ENCODE measurements at regions not wholly inside any gene's neighbourhood (a gene's known extent, or its start where the extent isn't known, plus 50 kb on each side); places are given as distances from the start of the nearest gene placed in this dataset.

DNA sequence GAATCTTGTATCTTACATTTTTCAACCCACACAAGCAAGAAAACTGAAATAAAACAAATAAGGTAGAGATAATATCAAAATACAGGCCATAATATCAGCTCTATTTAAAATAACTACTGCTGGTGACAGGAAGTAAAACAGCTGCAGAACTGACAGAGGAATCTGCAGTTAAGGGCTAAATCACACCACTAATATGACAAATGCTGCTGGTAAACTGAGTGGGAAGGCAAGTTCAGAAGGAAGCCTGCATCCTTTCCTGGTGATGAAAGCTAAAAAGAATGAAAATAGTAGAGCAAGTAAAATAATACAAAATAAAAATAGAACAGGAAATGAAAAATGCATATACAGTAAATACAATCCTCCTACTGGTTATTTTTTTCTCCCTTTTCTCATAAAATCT, 1293.7 kb upstream of the C9orf72 start:
- no peak for DNase-seq

DNA sequence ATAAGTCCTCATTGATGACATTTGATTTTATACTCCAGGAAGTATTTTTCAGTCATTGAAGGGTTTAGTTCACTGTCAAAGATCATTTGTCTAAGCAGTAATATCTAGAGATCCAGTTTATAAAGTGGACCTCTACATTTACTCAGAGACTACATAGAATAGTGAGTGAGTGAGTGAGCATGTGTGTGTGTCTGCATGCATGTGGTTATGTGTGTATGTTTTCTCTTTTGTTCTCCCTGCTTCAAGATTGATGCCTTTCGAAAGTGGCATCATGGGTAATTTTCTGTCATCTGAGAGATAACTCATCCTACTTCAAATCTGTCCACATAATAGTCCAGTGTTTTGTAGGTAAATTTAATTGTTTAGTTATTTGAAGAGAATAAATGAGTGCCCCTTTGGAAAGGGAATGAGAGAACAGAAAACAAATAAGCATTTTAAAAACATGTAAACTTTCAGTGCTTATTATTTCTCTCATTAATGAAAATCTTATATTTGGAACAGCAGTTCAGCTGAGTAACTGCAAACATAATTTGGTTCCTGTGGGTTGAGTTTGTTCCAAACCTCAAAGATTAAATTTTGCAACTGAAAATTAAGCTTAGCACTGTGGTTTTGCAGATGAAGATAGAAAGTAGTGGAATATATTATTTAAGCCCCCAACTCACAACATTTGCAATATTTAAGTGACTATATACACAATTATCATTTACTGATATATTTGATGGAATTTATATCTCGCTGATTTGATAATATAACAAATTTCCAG, 1295.1 kb upstream of the C9orf72 start:
- DNase-seq: no peak

DNA sequence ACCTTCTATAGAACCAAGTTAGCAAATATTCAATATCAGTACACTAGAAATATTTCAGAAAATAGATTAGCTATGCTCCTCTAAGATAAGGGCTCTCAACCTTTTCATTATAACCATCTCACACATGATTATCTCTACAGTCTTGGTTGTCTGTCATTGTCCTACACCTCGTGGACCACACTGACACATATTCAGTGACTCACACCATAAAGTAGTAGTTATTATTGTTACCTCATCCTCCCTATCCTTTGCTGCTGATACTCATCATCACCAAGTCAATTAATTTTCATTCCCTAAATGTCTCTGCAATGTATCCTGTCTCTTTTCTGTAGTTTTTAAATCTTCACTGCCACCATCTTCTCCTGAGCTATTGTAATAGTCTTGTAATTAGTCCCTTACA, 1309.2 kb upstream of the C9orf72 start:
- DNase-seq: no peak

DNA sequence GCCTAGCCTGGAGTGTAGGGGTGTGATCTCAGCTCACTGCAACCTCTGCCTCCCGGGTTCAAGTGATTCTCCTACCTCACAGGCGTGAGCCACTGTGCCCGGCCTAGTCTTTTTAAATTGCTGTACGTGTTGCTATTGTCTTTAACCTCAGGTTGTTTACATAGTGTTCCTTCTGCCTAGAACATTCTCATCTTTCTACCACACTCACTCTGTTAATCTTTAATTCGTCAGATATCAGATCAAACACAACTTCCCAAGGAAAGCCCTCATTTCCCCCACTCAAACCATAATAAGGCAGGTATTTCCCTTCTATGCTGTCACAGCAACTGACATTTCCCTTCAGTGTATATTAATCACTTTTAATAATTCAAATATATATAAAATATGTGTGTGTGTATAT, 1310.0 kb upstream of the C9orf72 start:
- DNase-seq: no peak

DNA sequence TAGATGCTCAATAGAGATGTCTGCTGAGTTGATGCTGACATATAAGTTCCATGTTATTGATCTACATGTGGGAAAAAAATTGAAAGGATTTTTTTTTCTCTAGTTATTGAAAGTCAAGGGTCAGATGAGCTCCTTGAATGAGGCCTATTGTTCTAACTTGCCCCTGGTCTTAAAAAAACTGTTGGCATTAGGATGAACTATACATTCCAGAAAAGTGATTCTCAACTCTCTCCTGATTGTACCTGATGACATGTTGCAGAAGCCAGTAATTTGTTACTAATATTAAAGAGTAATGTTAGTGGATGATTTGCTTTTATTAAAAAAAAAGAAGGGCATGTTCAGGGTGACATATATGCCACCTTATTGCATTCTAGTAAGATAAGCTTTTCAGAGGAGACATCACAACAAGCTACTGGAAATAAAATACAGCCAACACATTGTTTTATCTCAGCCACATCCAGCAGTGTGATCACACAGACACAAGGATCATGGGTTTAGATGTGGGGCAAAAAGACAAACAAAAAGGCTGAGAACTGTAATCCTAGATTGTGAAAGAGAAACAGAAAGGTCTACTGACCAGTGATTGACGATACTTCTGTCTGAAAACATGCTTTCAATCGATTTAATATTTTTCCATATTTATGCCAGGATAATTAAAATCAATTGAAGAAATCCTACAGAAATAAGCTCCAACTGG, 1314.1 kb upstream of the C9orf72 start:
- DNase-seq: no peak

DNA sequence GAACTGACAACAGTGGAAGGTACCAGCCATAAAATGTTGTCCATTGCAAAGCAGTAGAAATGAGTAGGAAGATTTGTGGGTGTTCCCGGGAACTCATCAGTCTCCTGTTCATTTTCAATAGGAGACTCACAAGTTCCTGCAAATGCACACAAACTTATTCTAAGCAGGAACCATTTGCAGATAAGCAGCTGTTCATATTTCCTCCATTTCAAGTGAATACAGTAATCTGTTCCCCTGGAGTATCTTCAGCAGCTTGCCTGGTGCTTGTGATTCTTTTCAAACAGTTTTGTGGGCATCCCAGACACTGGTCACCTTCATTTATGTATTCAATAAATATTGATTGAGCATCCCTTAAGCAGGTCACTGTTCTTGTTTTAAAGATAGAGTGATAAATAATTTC, 1315.5 kb upstream of the C9orf72 start:
- DNase-seq: no peak

DNA sequence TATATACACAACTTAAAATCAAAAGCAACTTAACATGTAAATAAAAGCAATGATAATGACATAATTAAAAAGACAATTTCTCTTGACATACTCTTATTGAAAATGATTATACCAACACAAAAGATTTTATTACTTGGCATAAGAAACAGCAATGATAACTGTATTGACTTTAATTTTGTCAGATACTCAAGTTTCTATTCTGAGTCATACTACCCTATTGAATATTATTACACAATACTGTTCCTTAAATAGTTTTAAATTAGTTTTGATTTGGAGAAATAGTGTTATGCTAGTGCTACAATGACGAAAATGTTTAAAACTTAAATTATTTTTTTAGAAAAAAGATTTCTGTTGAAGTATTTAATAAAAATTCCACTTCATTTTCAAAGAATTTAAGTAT, 1319.3 kb upstream of the C9orf72 start:
- no peak for DNase-seq

DNA sequence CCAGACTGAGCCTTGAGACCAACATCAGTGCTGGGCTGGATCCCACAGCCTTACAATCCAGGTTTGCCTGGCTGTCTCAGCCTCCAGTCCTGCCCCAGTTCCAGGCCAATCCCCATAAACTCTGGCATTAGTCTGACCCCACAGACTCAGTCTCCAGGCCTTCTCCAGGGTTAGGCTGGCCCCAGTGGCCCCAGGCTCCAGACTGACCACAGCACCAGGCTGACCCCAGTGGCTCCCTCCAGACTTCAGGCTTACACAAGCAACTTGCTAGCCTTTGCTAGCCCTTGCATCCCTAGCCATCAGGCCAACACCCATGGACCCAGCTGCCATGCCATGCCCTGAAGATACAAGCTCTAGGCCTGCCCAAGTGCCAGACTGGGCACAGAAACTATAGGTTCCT, 1326.0 kb upstream of the C9orf72 start:
- DNase-seq: no peak

DNA sequence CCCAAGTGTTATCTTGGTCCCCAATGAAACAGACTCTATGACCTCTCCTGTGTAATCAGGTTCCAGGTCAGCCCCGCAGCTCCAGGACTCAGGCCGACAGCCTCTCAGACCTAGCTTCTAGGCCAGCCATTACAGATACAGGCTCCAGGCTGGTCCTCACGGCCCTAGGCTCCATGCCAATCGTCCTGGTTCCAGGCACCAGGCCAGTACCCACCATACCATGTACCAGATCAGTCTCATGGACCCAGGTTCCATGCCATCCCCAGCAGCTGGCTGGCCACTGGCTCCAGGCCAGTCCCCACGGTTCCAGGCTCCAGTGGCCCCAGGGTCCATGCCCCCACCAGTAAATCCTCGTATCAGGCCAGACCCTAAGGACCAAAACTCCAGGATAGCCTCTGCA, 1326.6 kb upstream of the C9orf72 start:
- DNase-seq: no peak

DNA sequence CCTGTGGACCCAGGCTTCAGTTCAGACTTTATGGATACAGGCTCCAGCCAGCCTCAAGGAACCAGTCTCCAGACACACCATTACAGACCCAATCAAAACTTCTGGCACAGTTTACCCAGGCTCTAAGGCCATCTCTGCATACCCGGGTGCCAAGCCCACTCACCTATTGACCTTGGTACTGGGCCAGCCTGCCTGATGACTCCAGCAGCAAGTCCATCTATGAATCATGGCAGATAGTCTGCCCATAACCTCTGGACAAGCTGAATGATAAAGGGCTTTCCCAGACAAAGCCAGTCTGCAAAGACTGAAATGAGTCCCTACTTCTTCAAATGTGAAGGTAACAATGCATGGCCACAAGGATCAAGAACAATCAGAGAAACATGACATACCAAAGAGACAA, 1327.1 kb upstream of the C9orf72 start:
- DNase-seq: no peak

DNA sequence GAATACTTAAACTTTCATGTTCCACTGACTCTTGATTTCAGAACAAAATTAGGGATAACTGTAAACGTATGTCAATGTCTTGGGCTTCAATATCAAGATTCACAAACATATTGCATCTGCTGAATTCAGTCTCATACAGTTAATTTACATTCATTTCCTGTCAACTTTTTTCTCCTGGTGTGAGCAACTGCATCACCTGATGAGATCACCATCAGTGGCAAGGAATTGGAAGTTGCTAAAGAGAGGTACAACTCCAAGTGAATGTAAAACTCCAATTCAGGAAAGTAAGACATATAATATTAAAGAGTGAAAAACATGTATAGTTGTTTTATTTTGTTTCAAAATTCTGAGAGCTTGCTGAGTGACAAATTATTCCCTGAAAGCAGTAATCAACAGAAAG, 1336.2 kb upstream of the C9orf72 start:
- DNase-seq: no peak

DNA sequence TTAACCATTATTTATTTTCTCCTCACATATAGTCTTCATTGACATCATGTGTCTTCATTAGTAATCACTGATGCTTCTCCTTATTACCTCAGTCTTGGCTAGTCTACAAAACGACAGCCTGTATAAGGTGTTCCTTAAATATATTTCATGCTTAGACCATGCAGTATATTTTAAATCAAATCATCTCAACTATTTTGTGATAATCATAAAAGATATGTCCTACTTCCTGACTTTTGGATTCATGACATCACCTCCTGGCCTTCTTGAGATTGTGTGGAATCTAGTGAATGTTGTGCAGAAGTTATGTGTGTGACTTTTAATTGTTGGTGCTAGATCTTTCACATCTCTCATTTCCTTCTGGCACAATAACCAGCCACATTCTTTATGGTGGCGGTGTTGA, 1339.3 kb upstream of the C9orf72 start:
- DNase-seq: no peak

DNA sequence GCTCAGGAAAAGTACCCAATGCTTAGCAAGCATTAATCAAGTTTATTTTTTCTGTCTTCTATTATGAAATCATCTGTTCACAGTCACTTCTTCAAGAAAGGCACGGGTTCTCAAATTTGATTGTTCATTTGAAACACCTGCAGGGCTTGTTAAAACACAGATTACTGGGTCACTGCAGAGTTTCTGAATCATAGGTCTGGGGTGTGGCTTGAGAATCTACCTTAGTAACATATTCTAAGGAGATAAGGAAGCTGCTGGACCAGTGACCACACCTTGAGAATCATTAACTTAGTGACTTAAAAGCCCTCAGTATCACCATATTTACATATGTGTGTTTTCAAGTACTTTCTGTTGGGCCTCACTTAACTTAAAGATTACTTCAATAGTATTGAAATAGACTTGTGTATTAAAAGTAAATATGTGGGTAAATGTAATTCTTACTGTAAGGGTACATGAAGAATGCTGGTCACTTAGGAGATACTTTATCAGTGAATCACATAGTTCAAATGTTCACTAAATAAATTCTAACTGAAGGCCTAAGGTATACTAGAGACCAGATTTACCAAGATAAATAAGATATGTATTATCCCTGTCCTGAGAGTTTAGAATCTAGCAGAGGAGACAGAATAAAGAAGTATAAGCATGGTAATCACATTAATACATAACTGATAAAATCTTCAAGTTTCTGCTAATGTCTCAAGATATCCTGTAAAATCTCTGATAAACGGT, 1342.1 kb upstream of the C9orf72 start:
- no peak for DNase-seq

DNA sequence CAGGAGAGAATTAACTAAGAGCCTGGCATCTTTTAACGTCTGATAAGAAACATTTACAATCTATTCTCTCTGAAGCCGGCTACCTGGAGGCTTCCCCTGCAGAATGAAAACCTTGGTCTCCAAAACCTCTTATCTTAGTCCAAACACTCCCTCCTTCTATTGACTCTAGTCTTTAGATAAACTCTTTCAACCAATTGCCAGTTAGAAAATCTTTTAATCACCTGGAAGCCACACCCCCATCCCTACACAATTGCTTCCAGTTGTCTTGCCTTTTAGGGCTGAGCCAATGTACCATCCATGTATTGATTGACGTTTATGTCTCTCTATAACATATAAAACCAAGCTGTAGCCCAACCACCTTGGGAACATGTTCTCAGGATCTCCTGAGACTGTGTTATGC, 1343.1 kb upstream of the C9orf72 start:
- DNase-seq: no peak

DNA sequence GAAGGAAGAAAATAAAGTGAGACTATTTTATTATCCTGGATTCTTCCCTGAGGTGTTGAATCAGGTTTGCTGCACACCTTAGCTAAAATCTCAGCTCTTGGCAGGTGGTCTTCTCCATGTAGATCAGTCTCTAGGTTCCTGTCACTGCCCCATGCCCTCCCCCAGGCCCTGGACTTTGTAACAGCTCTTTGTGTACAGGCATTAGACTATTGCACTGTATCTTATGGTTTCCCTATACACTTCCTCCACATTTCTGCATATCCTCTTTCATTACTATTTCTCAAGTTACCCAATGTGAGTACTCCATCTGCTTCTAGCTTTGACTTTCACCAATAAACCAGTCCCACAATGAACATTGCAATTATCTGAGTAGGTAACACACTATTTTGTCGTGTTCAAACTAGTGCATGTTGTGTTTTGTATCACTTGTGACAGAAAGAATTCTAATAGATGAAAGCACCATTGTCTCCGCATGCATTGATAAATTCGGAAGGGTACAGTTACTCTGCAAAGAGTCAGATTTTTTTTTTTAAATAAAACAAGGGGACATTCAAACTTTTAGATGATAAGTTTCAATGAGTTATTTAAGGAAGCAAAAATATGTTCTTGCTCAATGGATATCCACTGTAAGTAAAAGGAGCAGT, 1348.7 kb upstream of the C9orf72 start:
- DNase-seq: no peak

DNA sequence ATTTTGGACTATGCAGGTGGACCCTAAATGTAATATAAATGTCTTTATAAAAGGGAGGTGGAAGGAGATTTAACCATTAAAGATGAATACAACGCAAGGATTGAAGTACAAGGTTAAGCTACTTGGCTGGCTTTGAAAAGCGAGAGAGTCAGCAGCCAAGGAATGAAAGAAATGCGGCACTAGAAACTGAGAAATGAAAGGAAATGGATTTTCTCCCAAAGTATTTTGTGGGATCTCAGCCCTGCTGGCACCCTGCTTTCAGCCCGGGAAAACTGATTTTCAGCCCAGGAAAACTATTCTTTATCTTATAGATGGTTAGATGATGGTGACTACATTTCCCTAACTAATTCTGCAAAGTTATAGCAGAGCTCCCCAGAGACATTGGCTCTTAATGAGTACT, 1349.6 kb upstream of the C9orf72 start:
- peak; percentile 14 for DNase-seq

DNA sequence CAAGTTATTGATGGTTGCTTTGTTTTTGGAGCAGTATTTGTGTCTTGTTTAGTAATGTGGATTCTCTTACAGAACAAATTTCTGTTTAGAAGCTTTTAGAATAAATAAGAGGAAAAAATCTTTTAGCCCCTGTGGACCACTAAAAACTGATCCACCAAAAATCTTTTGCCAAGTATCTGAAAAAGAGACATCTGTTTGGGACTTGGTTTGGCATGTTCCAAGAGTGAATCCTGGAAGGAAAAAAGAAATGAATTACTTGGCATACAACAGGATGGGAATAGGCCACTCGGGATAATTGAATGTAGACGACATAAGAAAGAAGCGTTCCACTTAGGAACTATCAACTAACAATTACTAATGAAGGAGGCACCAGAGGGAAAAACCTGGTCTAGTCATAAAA, 1350.1 kb upstream of the C9orf72 start:
- peak; percentile 48 for DNase-seq

DNA sequence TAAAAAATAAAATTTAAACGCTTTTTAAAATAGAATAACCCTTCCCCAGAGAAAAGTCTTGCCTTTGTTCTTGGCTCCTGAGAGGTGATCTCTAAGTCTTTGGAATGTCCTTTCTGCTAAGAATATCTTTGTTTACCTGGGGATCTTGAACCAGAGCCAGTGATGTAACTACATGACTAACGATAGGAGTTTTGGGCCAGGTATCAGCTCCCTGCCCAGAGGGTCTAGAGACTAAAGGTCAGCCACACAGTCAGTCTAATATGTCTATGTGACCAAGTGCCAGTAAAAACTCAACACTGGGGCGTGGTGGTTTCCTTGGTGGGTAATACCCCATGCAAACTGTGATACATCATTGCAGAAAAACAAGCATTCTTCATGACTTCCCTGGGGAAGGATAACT, 1351.9 kb upstream of the C9orf72 start:
- DNase-seq: no peak

DNA sequence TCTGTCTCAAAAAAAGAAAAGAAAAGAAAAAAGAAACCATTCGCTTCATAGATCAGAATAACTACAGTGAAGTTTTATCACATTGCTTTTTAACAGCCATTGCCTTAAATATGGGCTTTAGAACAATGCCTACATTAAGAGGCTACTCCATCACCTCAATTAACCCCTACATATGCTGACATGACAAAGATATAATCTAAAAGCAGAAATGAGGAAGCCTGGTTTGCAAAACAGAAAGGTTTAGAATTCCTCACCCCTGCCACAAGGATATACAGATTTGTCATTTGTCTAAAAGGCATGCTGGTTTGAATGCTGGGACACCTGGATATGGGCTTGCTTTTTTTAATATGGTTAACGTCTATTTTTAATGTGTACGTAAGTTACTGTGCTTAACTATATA, 1353.0 kb upstream of the C9orf72 start:
- no peak for DNase-seq

DNA sequence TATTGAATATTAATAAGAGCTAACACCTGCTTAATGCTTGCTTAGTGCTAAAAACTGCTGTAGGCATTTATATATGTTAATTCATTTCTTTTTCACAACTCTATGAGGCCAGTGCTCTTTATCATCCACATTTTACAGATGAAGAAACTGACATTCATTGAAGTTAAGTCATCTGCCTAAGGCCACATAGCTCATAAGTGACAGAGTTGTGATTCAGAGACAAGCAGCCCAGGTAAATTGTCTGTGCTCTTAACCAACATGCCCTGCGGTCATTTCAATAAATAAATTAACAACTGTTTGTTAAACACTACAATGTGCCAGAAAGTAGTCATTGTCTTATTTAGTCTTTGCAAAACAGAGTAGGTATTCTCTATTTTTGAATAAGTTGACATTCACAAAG, 1354.4 kb upstream of the C9orf72 start:
- DNase-seq: no peak

DNA sequence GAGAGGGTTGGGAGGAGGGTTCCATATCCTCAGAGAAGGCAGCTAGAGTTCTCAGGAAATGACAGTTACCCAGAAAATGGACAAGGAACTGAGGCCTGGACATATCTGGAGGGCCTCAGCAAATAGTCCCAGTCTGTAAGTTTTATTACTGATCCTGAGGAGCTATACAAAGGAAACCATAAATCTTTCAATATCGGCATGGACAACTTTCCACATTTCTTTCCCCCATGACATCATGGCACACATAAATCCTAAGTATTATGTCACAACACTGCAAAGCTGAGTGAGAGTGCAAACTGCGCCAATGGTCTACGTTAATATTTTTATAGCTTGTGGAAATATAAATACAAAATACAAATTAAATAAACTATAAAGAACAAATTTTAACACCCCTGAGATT, 1356.2 kb upstream of the C9orf72 start:
- no peak for DNase-seq

DNA sequence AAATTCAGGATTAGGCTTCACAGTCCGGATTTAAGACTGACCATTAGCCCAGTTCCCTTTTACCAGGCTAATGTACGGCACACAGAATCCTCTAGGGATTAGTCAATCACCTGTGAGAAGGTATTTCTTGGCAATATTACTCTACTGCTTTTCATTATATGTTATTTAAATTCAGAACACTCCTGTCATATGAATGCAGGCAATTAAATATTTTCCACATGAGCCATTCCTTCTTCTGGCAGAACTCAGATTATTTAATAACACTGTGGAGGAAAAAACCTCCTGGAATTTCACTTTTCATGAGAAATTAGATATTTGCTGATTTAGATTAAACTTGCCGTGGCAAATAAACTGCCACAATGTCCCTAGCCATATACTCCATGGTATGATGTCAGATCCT, 1357.5 kb upstream of the C9orf72 start:
- peak; percentile 7 for DNase-seq

DNA sequence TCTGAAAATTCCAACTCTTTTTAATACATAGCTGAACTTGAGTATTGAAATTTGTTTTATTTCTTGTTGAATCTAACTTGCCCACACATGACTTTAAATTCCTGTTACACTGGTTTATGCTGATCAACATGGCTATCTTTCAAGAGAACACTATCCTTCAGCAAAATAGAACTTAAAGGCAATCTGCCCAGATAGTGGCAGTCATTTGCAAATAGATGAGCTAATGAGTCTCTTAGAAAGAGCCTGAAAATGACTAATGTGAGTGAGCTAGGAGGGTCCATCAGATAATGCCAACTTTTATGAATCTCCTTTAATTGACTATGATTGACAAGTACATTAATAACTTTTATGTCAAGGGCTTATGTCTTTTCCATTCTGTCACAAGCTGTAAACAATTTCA, 1360.8 kb upstream of the C9orf72 start:
- DNase-seq: no peak
